Skin of body (tissue), 1 donor: ENCODE measurements at regions not wholly inside any gene's neighbourhood (a gene's known extent, or its start where the extent isn't known, plus 50 kb on each side); places are given as distances from the start of the nearest gene placed in this dataset.
"Not testable (repeated sequence)": the region's sequence is repeated elsewhere in the genome, so short reads cannot be mapped to it uniquely, and the experiment has no call there.

ENCODE experiments used
- DNase-seq: peaks from one replicate; lab custom pipeline; 2025; lab: John Stamatoyannopoulos, UW

DNA sequence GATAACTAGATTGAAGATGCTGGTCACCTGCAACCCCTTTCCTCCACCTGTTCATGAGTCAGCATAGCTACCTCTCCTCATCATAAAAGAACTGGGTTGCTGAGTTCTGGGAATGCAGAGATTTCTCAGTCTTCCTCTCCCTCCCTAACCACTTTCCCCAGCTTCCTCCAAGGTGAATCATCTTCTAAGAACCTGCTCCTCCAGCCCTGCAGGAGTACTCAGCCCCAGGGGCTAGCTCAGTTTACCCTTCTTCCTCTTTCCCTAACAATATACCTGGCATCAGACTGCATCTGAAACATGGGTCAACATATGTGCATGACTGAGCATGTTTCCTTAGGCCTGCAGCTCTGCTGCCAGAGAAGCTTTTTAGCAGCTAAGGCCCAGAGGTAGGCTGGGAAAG lies 1157.5 kb upstream of the SEL1L start:
- DNase-seq: not testable (repeated sequence)

DNA sequence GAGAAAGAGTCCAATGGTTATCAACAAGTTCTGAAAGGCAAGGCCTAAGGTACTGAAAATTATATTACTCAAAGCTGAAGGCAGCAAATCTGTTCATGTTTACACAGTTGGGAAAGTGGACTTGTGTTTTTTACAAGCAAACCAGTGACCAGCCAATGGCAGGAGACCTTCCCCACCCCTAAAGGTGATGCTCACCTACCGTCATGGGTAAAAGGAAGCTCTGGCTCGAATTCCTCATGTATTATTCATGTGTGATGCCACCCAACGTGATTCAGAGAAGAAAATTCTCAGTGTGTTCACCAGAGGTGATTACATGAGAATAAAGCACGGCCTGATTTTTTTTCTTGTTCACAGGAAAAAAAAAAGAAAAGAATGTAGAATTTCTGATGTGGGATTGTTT lies 1161.2 kb upstream of the SEL1L start:
- DNase-seq: no peak

DNA sequence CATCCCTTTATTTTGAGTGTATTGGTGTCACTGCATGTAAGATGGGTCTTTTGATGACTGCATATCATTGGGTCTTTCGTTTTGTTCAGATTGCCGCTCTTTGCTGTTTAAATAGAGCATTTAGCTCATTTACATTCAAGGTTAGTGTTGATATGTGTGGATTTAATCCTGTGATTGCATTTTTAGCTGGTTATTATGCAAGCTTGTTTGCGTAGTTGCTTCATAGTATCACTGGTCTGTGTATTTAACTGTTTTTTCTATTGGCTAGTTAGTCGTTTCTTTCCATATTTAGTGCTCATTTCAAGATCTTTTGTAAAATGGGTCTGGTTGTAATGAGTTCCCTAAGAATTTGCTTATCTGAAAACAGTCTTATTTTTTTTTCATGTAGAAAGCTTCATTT lies 1170.6 kb upstream of the SEL1L start:
- no peak for DNase-seq

DNA sequence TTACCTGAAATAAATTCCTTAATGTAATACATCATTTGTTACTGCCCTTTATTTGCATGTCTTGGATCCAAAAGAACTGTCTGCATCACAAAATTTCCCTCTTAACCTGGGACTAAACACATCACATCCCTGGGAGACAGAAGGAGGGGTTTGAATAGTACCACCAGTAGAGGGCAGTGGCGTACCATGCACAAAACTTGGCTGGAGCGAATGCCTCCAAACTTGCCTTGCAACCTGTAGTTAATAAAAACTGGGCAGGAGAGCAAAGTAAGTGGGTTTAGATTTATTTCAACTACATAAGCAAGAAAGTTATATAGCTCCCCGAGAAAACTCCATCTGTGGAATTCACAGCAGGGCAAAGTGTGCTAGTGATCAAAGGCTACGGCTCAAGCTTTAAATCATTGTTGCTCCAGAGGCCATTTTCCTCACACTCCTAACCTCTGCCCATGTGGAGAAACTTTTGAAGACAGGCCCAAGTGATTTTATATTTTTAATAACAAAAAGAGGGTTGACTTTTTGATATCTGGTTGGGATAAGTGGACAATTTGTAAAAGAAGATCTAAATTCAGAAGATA lies 1176.7 kb upstream of the SEL1L start:
- DNase-seq: peak; percentile 91

DNA sequence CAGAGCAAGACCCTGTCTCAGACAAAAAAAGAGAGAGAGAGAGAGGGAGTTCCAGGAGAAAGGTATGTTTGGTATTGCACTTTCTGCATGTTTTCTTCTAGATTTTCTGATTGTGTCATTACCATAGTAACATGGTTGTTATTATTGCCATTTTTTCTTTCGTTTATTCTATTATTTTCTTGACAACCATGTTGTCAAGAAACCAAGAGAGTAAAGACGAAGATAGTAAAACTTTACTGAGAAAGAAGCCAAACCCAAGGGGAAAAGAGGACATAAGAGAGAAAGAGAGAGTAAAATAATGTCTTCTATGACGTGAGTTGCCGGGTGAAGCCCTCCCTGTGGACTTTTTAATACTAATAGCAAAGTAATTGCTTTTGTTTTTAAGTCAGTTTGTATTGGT lies 1186.0 kb upstream of the SEL1L start:
- DNase-seq: no peak

DNA sequence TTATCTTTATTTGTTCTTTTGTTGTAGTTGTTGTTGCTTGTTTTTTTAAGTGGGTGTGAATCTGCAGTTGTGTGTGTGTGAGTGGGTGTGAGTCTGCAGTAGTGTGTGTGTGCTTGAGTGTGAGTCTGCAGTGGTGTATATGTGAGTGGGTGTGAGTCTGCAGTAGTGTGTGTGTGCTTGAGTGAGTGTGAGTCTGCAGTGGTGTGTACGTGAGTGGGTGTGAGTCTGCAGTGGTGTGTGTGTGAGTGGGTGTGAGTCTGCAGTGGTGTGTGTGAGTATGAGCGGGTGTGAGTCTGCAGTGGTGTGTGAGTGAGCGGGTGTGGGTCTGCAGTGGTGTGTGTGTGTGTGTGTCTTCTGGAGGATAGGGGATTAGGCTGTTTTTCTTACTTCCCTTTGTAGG lies 1186.8 kb upstream of the SEL1L start:
- no peak for DNase-seq

DNA sequence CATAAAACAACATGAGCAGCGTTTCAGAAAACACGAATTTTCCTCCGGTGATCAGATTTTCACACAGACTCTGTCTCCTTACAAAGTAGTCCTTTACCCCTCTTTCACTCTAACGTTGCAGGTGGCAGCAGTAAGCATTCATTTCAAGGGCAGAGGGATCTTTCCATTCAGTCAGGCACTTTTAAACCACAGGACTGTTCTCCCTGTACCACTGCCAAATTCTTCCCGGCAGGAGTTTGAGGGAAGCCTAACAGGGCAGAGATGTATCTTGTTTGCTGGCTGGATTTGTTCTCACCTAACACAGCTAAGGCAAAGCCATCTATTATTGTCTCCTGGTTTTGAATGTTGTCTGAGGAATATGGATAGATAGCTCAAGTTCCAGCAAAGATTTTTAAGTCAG lies 1187.3 kb upstream of the SEL1L start:
- no peak for DNase-seq

DNA sequence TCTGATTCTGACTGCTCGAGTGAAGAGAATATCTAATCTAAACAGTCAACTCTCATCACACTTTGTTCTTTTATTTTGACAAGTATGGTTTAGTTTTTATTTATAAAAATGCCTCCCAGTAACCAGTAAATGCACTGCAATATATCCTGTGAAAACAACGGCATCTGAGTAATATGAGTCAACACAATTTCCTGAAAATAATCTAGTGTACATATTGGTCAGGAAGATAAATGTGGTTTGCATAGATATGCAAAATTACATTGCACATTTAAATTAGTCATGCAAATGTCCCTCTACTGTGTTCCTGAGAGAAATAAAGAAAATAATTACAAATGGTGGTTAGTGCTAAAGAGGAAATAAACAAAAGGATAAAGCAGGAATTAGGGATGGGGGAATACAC lies 1190.7 kb upstream of the SEL1L start:
- DNase-seq: no peak

DNA sequence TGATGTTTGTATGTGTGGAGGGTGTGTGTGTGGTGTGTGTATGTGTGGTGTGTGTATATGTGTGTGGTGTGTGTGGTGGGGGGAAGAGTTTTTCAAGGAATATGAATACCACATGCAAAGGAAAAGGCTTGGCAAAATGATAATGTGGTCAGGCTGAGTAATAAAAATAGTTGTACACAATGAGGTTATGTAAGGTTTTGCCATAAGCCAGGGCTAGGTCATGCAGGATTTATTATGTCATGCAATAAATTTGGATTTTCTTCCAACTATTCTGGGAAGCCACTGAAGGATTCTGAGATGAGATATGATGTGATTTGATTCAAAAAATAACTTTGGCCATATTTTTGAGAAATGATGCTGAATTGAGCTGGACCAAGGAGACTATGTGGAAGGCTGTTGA lies 1191.6 kb upstream of the SEL1L start:
- DNase-seq: peak; percentile 82

DNA sequence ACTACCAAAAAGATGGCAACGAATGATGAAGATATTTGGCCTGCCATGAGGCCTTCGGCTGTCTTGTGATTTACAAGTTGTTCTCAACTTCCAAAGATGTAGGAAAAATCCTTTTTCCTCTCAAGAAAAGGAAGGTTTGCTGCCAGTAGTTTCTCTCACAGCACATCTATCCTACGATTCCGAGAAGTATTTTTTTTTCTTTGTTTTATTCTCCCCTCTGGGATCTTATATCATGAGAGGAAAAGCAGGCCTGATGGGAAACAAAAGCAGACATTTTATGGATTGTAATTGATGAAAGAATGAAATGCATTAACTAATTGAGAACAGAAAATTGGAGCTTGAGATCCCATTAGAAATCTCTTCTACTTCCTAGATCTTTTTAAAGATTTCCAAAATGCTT lies 1197.9 kb upstream of the SEL1L start:
- DNase-seq: peak; percentile 72

DNA sequence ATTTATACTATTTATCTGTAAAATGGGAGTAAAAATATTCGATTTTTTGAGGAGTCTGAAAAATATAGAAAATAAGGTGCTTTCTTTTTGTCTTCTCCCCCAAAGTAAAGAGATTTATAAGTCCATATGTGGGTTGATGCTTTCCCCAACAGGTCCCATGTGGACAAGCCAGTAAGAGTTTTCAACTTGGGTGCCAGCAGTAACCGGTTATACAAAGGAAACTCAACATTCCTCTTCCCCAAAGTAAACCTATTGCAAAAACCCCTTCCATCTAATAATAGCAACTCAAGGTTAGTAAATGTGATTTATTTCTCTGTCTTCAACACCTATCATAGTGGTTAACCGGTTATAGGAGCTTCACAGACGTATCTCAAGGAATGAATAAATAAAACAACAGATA lies 1206.9 kb upstream of the SEL1L start:
- no peak for DNase-seq

DNA sequence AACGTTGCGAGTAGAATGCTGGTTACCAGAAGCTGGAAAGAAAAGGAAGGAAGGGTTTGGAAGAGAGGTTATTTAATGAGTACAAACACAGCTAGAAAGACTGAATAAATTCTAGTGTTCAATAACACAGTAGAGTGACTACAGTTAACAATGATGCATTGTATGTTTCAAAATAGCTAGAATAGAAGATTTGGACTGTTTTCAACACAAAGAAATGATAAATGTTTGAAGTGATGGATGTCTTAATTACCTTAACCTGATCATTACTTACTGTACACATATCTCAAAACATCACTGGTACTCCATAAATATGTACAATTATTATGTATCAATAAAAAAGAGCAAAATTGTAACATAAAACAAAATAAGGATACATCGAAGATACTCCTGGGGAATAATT lies 1221.8 kb upstream of the SEL1L start:
- DNase-seq: no peak

DNA sequence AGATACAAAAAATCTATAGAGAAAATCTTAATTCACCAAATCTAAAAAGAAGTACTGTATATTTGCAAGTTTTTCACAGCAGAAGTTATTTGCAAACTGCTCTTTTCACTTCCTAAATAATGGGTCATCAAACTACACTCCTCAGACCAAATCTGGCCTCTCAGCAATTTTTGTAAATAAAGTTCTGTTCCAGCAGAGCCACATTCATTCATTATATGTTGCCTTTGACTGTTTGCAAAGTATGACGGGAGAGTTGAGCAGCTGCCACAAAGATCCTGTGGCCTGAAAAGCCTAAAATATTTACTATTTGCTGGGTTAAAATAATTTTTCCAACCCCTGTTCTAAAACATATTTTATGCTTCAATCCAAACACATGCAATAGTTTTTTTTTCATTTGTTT lies 1222.3 kb upstream of the SEL1L start:
- peak; percentile 36 for DNase-seq

DNA sequence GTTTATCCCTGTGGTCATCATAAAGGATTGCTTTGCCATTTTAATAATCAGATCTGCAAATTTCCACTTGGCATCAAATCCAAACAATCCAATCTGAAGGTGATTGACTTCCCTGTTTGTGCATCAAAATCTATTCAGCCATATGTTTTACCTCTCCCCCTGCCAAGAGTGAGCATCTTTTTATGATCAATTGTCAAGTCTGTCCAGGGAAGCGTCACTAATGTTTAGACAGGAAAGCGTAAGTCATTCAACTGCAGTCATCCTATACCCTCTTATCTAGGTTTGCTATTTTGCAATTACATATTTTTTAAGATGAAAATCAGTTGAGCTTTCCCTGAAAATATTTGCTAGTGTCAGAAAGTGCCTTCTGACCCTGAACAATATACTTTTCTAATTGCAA lies 1224.1 kb upstream of the SEL1L start:
- DNase-seq: no peak

DNA sequence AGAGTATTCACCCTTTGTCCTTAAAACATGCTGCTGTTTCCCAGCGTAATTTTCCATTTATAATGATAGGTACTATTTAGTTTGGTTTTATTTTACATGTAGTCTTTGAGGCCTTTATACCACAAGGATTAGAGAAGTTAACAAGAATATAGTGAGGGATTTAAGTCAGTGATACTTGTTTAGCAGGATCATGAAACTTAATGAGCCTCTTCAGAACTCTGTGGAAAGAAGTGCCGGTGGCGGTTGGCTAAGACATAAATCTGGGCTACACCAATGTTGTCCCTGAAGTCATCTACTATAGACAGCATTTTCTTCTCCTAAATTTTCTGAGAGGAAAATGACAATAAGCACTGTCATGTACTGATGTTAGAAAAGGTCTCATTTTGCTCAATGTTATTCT lies 1226.0 kb upstream of the SEL1L start:
- no peak for DNase-seq

DNA sequence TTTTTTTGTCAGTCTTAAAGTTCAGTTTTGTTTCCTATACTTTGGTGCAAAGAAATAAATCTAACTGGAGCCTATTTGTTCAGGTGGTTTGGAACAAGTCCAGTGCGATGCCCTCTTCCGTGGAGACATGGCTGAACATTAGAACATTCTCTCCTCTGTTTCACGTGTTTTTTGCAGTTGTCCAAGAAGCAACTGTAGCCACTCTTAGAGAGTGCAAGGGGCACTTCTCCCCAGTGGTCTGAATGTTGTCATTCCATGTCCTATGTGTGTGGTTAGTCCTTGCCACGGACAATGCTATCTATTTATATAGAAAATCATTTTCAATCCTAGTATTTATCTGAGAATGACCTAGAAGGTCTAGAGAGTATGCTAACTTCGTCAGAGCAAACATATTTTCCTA lies 1232.5 kb upstream of the SEL1L start:
- DNase-seq: no peak

DNA sequence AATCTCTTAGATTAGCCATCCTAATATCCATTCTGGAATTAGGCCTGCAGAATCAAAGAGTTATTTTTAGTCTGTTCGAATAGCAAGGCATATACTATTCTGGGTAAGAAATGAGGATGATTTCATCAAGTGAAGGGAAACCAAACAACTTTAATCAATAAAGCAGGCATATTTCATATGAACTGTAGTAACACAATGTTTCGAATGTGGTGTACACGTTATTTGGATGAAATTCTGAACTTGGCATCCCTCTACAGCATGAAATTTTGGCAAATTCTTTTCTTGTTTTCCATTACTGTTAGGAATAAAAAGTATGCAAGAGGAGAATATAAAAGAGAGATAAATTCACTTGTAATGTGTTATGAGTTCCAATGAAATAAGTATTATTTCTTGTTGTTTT lies 1233.3 kb upstream of the SEL1L start:
- peak; percentile 91 for DNase-seq

DNA sequence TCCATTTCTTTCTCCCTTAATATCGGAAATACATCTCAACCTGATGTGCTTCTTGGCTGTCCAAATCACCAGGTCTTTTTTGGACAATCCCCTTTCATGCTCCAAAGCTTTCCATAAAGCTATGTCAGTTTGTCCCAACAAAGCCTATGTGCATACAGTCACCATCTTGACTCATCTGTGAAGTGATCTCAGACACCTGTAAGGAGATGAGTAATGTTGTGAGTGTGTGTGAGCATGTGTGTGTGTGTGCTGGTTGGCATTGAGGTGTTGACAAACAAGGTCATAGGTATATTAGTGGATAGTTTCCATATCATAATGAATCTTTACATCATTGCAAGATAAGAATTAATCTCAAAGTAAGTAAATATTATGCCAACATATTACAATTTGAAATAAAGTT lies 1243.3 kb upstream of the SEL1L start:
- DNase-seq: no peak

DNA sequence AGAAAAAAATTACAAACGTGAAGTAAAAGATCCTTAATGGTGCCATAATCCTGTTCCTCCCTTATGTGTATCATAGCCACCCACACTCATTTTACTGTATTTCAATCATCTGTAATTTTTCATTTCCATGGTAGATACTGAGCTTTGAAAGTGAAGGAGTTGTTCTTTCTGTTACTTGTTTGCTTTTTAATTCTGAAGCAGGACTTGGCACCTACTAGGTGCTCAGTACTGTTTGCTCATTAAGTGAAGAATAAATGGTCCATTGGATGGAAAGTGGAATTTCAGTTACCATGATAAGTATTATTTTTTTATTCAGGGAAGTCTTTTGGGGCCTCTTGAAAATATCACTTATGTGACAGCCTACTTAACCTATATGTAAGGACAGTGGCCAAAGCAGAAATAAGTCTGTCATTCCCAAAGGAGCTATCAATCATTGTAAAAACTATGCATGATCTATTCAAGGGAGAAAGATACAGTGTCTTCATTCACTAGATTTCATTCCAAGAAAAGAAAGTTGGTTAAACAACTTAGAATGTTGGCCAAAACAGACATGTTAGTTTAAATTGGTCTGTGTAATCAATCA lies 1244.4 kb upstream of the SEL1L start:
- peak; percentile 66 for DNase-seq

DNA sequence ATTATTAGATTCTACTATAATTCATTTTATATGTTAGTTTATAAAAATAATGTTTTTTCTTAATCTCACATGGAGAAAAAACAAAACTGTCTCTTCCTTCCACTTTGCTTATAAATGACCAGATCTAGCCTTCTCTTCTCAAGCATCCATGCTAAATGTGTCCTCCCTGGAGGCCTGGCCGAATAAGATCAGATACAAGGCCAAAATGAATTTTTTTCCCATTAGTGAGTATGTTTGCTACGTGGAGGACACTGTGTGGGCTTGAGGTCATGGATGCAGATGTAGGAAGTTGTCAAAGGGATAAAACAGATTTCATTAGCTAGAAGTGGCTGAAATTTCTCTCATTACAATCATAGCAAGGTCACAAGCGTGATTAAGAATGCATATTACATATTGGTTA lies 1244.9 kb upstream of the SEL1L start:
- peak; percentile 60 for DNase-seq

DNA sequence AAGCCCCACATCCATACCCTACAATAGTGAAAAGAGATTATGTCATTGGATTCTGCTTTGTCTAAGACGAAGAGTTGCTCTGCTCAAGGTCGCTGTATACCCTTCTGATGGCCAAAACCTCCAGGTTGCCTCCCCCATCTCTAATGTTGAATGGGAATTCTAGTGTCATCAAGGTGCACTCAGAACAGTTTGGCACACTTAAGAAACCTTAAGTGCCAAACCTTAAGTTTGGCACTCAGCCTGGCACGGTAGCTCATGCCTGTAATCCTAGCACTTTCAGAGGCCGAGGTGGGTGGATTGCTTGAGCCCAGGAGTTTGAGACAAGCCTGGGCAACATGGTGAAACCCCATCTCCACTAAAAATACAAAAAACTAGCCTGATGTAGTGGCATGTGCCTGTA lies 1245.6 kb upstream of the SEL1L start:
- DNase-seq: no peak

DNA sequence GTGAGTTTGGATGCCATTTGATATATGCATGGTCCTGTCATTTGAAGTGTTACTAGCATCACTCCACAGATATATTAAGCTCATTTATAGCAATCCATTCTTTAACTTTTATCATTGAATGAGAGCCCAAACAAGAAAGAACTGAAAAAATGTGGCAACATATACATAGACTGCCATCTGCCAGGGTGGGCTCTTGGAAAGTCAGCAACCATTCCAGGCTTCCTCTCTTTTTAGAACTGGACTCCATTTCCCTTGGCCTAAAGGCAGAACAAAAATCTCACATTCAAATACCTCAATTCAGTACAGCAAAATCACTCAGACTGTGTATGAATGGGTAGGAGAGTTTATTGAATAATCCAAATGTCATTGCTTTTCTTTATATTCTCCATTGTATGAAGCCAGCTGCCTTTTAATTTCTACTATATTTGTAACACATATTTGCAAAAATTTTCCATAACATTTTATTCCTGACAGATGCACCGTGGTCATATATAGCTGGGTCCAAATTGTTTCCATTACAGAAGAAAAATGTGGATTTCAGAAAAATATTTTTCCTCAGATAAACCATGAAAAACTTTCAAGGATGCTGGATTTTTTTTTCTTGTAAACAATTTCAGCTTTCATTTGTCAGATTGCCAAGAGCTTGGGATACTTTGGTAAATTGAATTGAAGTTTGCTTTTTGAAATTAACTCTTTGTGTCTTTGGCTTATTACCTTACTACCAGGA lies 1252.3 kb upstream of the SEL1L start:
- peak; percentile 75 for DNase-seq

DNA sequence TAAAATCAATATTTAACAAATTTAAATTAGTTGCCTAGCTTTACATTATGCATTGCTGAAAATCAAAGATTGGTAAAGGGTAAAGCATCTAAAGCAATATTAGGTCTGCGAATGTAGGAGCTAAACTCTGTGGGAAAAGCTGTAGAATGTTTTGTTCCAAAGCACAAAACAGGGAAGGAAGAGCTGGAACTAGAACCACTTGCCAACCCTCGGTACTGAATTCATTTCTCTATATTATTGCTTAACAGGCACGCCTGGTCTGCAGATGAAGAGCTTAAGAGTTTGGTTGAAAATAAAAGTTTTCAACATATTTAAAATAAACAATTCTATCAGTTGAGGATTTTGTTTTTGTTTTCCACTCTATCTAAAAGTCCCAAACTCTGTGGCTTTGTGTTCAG lies 1252.8 kb upstream of the SEL1L start:
- DNase-seq: peak; percentile 77
